ENCODE measurements at regions not wholly inside any gene's neighbourhood (a gene's known extent, or its start where the extent isn't known, plus 50 kb on each side); places are given as distances from the start of the nearest gene placed in this dataset.

GRCh38 chr1:172960019-172960418, 90.7 kb downstream of the TNFSF18 start (continued):
- TF ChIP-seq FOSL2 (IDR thresholded peaks at IDR 0.05; ENCODE audit: borderline replicate concordance, low read depth) (peak; percentile 31; the same call in 1 of the 2 replicates), GABPA (IDR thresholded peaks at IDR 0.05; ENCODE audit: low read depth) (no peak), MEF2A (IDR thresholded peaks at IDR 0.05; ENCODE audit: borderline replicate concordance, low read depth) (no peak), RCOR1 (IDR thresholded peaks at IDR 0.05; ENCODE audit: low read length) (no peak), YY1 (IDR thresholded peaks at IDR 0.05; ENCODE audit: low read depth) (no peak), RAD21 (IDR thresholded peaks at IDR 0.05; ENCODE audit: low read length) (no peak), FOXJ3 (CRISPR knock-in tag; IDR thresholded peaks at IDR 0.05) (no peak), RXRA (IDR thresholded peaks at IDR 0.05; ENCODE audit: borderline replicate concordance, low read depth) (no peak), JUND (IDR thresholded peaks at IDR 0.05) (peak; percentile 37; the same call in 1 of the 2 replicates), MXI1 (IDR thresholded peaks at IDR 0.05; ENCODE audit: low read depth, low read length) (no peak), GATA2 (CRISPR knock-in tag; IDR thresholded peaks at IDR 0.05) (no peak), CHD2 (IDR thresholded peaks at IDR 0.05; ENCODE audit: low read length, partially characterized antibody) (no peak), TAF1 (IDR thresholded peaks at IDR 0.05; ENCODE audit: borderline replicate concordance, low read depth, low read length) (no peak), USF2 (IDR thresholded peaks at IDR 0.05; ENCODE audit: borderline replicate concordance, low read depth, low read length) (no peak), NFIC (IDR thresholded peaks at IDR 0.05; ENCODE audit: borderline replicate concordance) (no peak), ELF1 (IDR thresholded peaks at IDR 0.05) (no peak), POLR2AphosphoS5 (IDR thresholded peaks at IDR 0.05; ENCODE audit: low read depth, low read length) (no peak), MAX (IDR thresholded peaks at IDR 0.05; ENCODE audit: low read depth) (no peak), RFX5 (IDR thresholded peaks at IDR 0.05; ENCODE audit: low read length) (no peak), TCF12 (IDR thresholded peaks at IDR 0.05) (peak; percentile 20), FOXM1 (IDR thresholded peaks at IDR 0.05; ENCODE audit: low read depth) (no peak)
- TF ChIP-seq, protein P1, sequence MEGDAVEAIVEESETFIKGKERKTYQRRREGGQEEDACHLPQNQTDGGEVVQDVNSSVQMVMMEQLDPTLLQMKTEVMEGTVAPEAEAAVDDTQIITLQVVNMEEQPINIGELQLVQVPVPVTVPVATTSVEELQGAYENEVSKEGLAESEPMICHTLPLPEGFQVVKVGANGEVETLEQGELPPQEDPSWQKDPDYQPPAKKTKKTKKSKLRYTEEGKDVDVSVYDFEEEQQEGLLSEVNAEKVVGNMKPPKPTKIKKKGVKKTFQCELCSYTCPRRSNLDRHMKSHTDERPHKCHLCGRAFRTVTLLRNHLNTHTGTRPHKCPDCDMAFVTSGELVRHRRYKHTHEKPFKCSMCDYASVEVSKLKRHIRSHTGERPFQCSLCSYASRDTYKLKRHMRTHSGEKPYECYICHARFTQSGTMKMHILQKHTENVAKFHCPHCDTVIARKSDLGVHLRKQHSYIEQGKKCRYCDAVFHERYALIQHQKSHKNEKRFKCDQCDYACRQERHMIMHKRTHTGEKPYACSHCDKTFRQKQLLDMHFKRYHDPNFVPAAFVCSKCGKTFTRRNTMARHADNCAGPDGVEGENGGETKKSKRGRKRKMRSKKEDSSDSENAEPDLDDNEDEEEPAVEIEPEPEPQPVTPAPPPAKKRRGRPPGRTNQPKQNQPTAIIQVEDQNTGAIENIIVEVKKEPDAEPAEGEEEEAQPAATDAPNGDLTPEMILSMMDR (IDR thresholded peaks at IDR 0.05): no peak
- TF ChIP-seq, protein P2, sequence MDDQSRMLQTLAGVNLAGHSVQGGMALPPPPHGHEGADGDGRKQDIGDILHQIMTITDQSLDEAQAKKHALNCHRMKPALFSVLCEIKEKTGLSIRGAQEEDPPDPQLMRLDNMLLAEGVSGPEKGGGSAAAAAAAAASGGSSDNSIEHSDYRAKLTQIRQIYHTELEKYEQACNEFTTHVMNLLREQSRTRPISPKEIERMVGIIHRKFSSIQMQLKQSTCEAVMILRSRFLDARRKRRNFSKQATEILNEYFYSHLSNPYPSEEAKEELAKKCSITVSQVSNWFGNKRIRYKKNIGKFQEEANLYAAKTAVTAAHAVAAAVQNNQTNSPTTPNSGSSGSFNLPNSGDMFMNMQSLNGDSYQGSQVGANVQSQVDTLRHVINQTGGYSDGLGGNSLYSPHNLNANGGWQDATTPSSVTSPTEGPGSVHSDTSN (IDR thresholded peaks at IDR 0.05): no peak
- TF ChIP-seq, protein P3, sequence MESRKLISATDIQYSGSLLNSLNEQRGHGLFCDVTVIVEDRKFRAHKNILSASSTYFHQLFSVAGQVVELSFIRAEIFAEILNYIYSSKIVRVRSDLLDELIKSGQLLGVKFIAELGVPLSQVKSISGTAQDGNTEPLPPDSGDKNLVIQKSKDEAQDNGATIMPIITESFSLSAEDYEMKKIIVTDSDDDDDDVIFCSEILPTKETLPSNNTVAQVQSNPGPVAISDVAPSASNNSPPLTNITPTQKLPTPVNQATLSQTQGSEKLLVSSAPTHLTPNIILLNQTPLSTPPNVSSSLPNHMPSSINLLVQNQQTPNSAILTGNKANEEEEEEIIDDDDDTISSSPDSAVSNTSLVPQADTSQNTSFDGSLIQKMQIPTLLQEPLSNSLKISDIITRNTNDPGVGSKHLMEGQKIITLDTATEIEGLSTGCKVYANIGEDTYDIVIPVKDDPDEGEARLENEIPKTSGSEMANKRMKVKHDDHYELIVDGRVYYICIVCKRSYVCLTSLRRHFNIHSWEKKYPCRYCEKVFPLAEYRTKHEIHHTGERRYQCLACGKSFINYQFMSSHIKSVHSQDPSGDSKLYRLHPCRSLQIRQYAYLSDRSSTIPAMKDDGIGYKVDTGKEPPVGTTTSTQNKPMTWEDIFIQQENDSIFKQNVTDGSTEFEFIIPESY (IDR thresholded peaks at IDR 0.05; ENCODE audit: borderline replicate concordance, low read depth): no peak
- TF ChIP-seq, protein P4, sequence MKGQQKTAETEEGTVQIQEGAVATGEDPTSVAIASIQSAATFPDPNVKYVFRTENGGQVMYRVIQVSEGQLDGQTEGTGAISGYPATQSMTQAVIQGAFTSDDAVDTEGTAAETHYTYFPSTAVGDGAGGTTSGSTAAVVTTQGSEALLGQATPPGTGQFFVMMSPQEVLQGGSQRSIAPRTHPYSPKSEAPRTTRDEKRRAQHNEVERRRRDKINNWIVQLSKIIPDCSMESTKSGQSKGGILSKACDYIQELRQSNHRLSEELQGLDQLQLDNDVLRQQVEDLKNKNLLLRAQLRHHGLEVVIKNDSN (IDR thresholded peaks at IDR 0.05; ENCODE audit: borderline replicate concordance, low read depth): no peak

All from SK-N-SH (cell line).